AG04449 (cell line): ENCODE measurements at regions not wholly inside any gene's neighbourhood (a gene's known extent, or its start where the extent isn't known, plus 50 kb on each side); places are given as distances from the start of the nearest gene placed in this dataset.

Experiments
- CTCF ChIA-PET: fragments of 350-600 bp; formaldehyde crosslinking; extraction: SDS; loops from one replicate; lab custom pipeline; 2021; ENCODE audit warnings: antibody characterized with exemption; lab: Yijun Ruan, JAX
- POLR2A ChIA-PET: fragments of 400-600, 350-600 bp; formaldehyde crosslinking; extraction: SDS; loops from one replicate; lab custom pipeline; 2020; ENCODE audit warnings: antibody characterized with exemption, inconsistent platforms; lab: Yijun Ruan, JAX
- DNase-seq: peaks from one replicate; pipeline ENCODE4 v3.0.0-alpha.2; 2010; ENCODE audit warnings: low read depth, low spot score
- H3K4me3 ChIP-seq: 2 replicates; pipeline ENCODE4 v1.5.1; 2011; ENCODE audit warnings: low read depth, mild to moderate bottlenecking, control low read depth, low read length
- CTCF ChIP-seq: IDR thresholded peaks from one replicate; pipeline ENCODE4 v1.5.1; 2011; ENCODE audit warnings: mild to moderate bottlenecking, moderate library complexity, low read length, control low read depth, inconsistent platforms; ENCODE audit not compliant: insufficient read depth; ENCODE audit errors: missing control alignments

- TF ChIP-seq CTCF: no peak
- no peak overlapping the region for H3K4me3 ChIP-seq
- CTCF ChIA-PET: no interaction called here
- DNase-seq: no peak
- POLR2A ChIA-PET: no interaction called here
These were observed 56.9 kb downstream of the RDH14 start for GRCh38 chr2:18503376-18504228.

- POLR2A ChIA-PET: no interaction called here
- no peak for DNase-seq
- CTCF ChIA-PET: no interaction called here
- no peak overlapping the region for H3K4me3 ChIP-seq
- TF ChIP-seq CTCF: no peak
These were observed 58.3 kb downstream of the RDH14 start for GRCh38 chr2:18502142-18502541.

- TF ChIP-seq CTCF: no peak
- ChIA-PET CTCF (no interaction called here), POLR2A (no interaction called here)
- DNase-seq: no peak
- no peak overlapping the region for H3K4me3 ChIP-seq
These were observed 58.7 kb downstream of the RDH14 start for GRCh38 chr2:18501729-18502128.

- no peak overlapping the region for H3K4me3 ChIP-seq
- TF ChIP-seq CTCF: no peak
- ChIA-PET CTCF (interaction anchor here (0.9 to 1.4 kb wide), 3 partner anchors 8 to 113 kb away, joined by 3 to 4 read pairs (median 4); no protein-coding TSS in a partner anchor), POLR2A (no interaction called here)
- no peak for DNase-seq
These were observed 59.3 kb downstream of the RDH14 start for GRCh38 chr2:18501156-18501555.

GRCh38 chr2:18500333-18500732, 60.1 kb downstream of the RDH14 start:
- no peak for TF ChIP-seq CTCF
- DNase-seq: no peak
- ChIA-PET POLR2A (no interaction called here), CTCF (interaction anchor here (0.9 to 2.2 kb wide), 6 partner anchors 8 to 112 kb away, joined by 3 to 8 read pairs (median 4); no protein-coding TSS in a partner anchor)
- no peak overlapping the region for H3K4me3 ChIP-seq

- ChIA-PET CTCF (interaction anchor here (0.7 to 2.2 kb wide), 4 partner anchors 15 to 43 kb away, joined by 3 to 8 read pairs (median 4); no protein-coding TSS in a partner anchor), POLR2A (no interaction called here)
- no peak for TF ChIP-seq CTCF
- H3K4me3 ChIP-seq: no peak overlapping the region
- DNase-seq: no peak
These were observed 61.9 kb downstream of the RDH14 start for GRCh38 chr2:18498531-18498930.
